ENCODE measurements at regions not wholly inside any gene's neighbourhood (a gene's known extent, or its start where the extent isn't known, plus 50 kb on each side); places are given as distances from the start of the nearest gene placed in this dataset.

GRCh38 chr12:130088504-130088903 is 73.8 kb upstream of the FZD10 start:
- DNase-seq (no peak), ATAC-seq (ENCODE audit: poor library complexity) (no peak)
- intact Hi-C loops (cut with DNase I): no loop called here

GRCh38 chr12:130090542-130090941 is 71.7 kb upstream of the FZD10 start:
- DNase-seq (no peak), ATAC-seq (ENCODE audit: poor library complexity) (no peak)
- intact Hi-C loops (cut with DNase I): no loop called here

- DNase-seq: no peak
- ATAC-seq (ENCODE audit: poor library complexity): no peak
- intact Hi-C loops (cut with DNase I): no loop called here
Measured at GRCh38 chr12:130093380-130093779, 68.9 kb upstream of the FZD10 start.

- intact Hi-C loops (cut with DNase I): no loop called here
- no peak for ATAC-seq (ENCODE audit: poor library complexity)
- no peak for DNase-seq
Measured at GRCh38 chr12:130097342-130097741, 64.9 kb upstream of the FZD10 start.

- DNase-seq (no peak), ATAC-seq (ENCODE audit: poor library complexity) (no peak)
- intact Hi-C loops (cut with DNase I): no loop called here
Measured at GRCh38 chr12:130097798-130098255, 64.4 kb upstream of the FZD10 start.

GRCh38 chr12:130098301-130099005 is 63.8 kb upstream of the FZD10 start:
- intact Hi-C loops (cut with DNase I): no loop called here
- DNase-seq (no peak), ATAC-seq (ENCODE audit: poor library complexity) (no peak)

GRCh38 chr12:130100634-130101362 is 61.5 kb upstream of the FZD10 start:
- intact Hi-C loops (cut with DNase I): no loop called here
- ATAC-seq (ENCODE audit: poor library complexity) (no peak), DNase-seq (no peak)

- no peak for ATAC-seq (ENCODE audit: poor library complexity)
- intact Hi-C loops (cut with DNase I): no loop called here
- DNase-seq: no peak
Measured at GRCh38 chr12:130101370-130101769, 60.9 kb upstream of the FZD10 start.

- no peak for DNase-seq
- intact Hi-C loops (cut with DNase I): no loop called here
- ATAC-seq (ENCODE audit: poor library complexity): no peak
Measured at GRCh38 chr12:130102266-130102665, 60.0 kb upstream of the FZD10 start.

GRCh38 chr12:130104571-130105106 is 57.6 kb upstream of the FZD10 start:
- ATAC-seq (ENCODE audit: poor library complexity): peak; percentile 43
- intact Hi-C loops (cut with DNase I): no loop called here
- DNase-seq: no peak

- ATAC-seq (ENCODE audit: poor library complexity) (no peak), DNase-seq (no peak)
- intact Hi-C loops (cut with DNase I): no loop called here
Measured at GRCh38 chr12:130109062-130109945, 53.0 kb upstream of the FZD10 start.

- DNase-seq (no peak), ATAC-seq (ENCODE audit: poor library complexity) (no peak)
- intact Hi-C loops (cut with DNase I): no loop called here
Measured at GRCh38 chr12:130110914-130111313, 51.4 kb upstream of the FZD10 start.

GRCh38 chr12:130111965-130112496 is 50.2 kb upstream of the FZD10 start:
- intact Hi-C loops (cut with DNase I): no loop called here

More at GRCh38 chr12:130111965-130112496, 50.2 kb upstream of the FZD10 start:
- ATAC-seq (ENCODE audit: poor library complexity) (no peak), DNase-seq (no peak)
